Activated naive CD4-positive, alpha-beta T cell treated with anti-CD3 and anti-CD28 coated beads, Interleukin-2, amount 10 ng/mL, durations not matched to agents 7 days and 5 days (primary cell): ENCODE measurements at regions not wholly inside any gene's neighbourhood (a gene's known extent, or its start where the extent isn't known, plus 50 kb on each side); places are given as distances from the start of the nearest gene placed in this dataset.

Experiments
- CTCF ChIA-PET: fragments of 350-600 bp; sonication (Branson Sonifier 250); formaldehyde crosslinking; loops from one replicate; lab custom pipeline; 2021; ENCODE audit warnings: antibody characterized with exemption; lab: Charles Lee
- DNase-seq: peaks from one replicate; pipeline ENCODE4 v3.0.0-alpha.2; 2020
- H3K27ac Mint-ChIP-seq: one replicate; pipeline ENCODE4 v1.8.0; 2021; ENCODE audit warnings: mild to moderate bottlenecking, moderate library complexity, mixed read lengths
- H3K27me3 Mint-ChIP-seq: one replicate; pipeline ENCODE4 v1.8.0; 2021; ENCODE audit warnings: mild to moderate bottlenecking, mixed read lengths
- H3K36me3 Mint-ChIP-seq: one replicate; pipeline ENCODE4 v1.8.0; 2021; ENCODE audit warnings: mixed read lengths
- H3K4me1 Mint-ChIP-seq: one replicate; pipeline ENCODE4 v1.8.0; 2021; ENCODE audit warnings: mixed read lengths
- H3K4me3 Mint-ChIP-seq: one replicate; pipeline ENCODE4 v1.8.0; 2021; ENCODE audit warnings: mild to moderate bottlenecking, moderate library complexity, mixed read lengths
- H3K9me3 Mint-ChIP-seq: one replicate; pipeline ENCODE4 v1.8.0; 2021; ENCODE audit warnings: mixed read lengths

GRCh38 chr11:133739481-133739880 lies 105.8 kb downstream of the SPATA19 start:
- no peak overlapping the region for H3K4me3 Mint-ChIP-seq
- no peaks in the 10 kb centered on the region for H3K27me3 Mint-ChIP-seq
- H3K9me3 Mint-ChIP-seq, result peaks cover 3% of the 10 kb centered on the region
- DNase-seq, result no peak
- CTCF ChIA-PET, result no interaction called here
- no peaks in the 10 kb centered on the region for H3K36me3 Mint-ChIP-seq
- no peaks in the 10 kb centered on the region for H3K4me1 Mint-ChIP-seq
- H3K27ac Mint-ChIP-seq, result no peak overlapping the region

- Mint-ChIP-seq H3K27me3 (no peaks in the 10 kb centered on the region), H3K4me1 (no peaks in the 10 kb centered on the region), H3K36me3 (no peaks in the 10 kb centered on the region), H3K4me3 (no peak overlapping the region), H3K27ac (no peak overlapping the region), H3K9me3 (peaks cover 3% of the 10 kb centered on the region)
- CTCF ChIA-PET, result no interaction called here
- no peak for DNase-seq
Observed at GRCh38 chr11:133738624-133739023, 106.7 kb downstream of the SPATA19 start.

- H3K4me3 Mint-ChIP-seq, result no peak overlapping the region
- no peak overlapping the region for H3K27ac Mint-ChIP-seq
- no peak for DNase-seq
- H3K4me1 Mint-ChIP-seq, result no peaks in the 10 kb centered on the region
- CTCF ChIA-PET, result no interaction called here
- H3K9me3 Mint-ChIP-seq, result peaks cover 3% of the 10 kb centered on the region
- no peaks in the 10 kb centered on the region for H3K27me3 Mint-ChIP-seq
- no peaks in the 10 kb centered on the region for H3K36me3 Mint-ChIP-seq
Observed at GRCh38 chr11:133733631-133734030, 111.7 kb downstream of the SPATA19 start.

GRCh38 chr11:133732109-133732674 lies 113.1 kb downstream of the SPATA19 start:
- no peaks in the 10 kb centered on the region for H3K27me3 Mint-ChIP-seq
- no peaks in the 10 kb centered on the region for H3K9me3 Mint-ChIP-seq
- CTCF ChIA-PET, result no interaction called here
- no peak for DNase-seq
- no peaks in the 10 kb centered on the region for H3K4me1 Mint-ChIP-seq
- H3K4me3 Mint-ChIP-seq, result no peak overlapping the region
- H3K27ac Mint-ChIP-seq, result no peak overlapping the region
- no peaks in the 10 kb centered on the region for H3K36me3 Mint-ChIP-seq

- H3K4me1 Mint-ChIP-seq, result no peaks in the 10 kb centered on the region
- CTCF ChIA-PET, result no interaction called here
- no peak overlapping the region for H3K27ac Mint-ChIP-seq
- DNase-seq, result no peak
- no peaks in the 10 kb centered on the region for H3K27me3 Mint-ChIP-seq
- H3K4me3 Mint-ChIP-seq, result no peak overlapping the region
- H3K9me3 Mint-ChIP-seq, result no peaks in the 10 kb centered on the region
- no peaks in the 10 kb centered on the region for H3K36me3 Mint-ChIP-seq
Observed at GRCh38 chr11:133727774-133728173, 117.5 kb downstream of the SPATA19 start.

- H3K4me3 Mint-ChIP-seq, result no peak overlapping the region
Observed at GRCh38 chr11:133726542-133726941, 118.8 kb downstream of the SPATA19 start.

GRCh38 chr11:133724116-133724515 lies 121.2 kb downstream of the SPATA19 start:
- no peak overlapping the region for H3K4me3 Mint-ChIP-seq
- H3K27ac Mint-ChIP-seq, result no peak overlapping the region
- no peaks in the 10 kb centered on the region for H3K36me3 Mint-ChIP-seq
- no peaks in the 10 kb centered on the region for H3K4me1 Mint-ChIP-seq
- no peak for DNase-seq
- CTCF ChIA-PET, result no interaction called here
- no peaks in the 10 kb centered on the region for H3K9me3 Mint-ChIP-seq
- no peaks in the 10 kb centered on the region for H3K27me3 Mint-ChIP-seq

More at GRCh38 chr11:133726542-133726941, 118.8 kb downstream of the SPATA19 start:
- no peaks in the 10 kb centered on the region for H3K4me1 Mint-ChIP-seq
- no peaks in the 10 kb centered on the region for H3K36me3 Mint-ChIP-seq
- H3K27me3 Mint-ChIP-seq, result no peaks in the 10 kb centered on the region
- no peak overlapping the region for H3K27ac Mint-ChIP-seq
- H3K9me3 Mint-ChIP-seq, result no peaks in the 10 kb centered on the region
- CTCF ChIA-PET, result no interaction called here
- no peak for DNase-seq

GRCh38 chr11:133723056-133723455 lies 122.3 kb downstream of the SPATA19 start:
- Mint-ChIP-seq H3K27me3 (no peaks in the 10 kb centered on the region), H3K4me1 (no peaks in the 10 kb centered on the region), H3K4me3 (no peak overlapping the region), H3K9me3 (no peaks in the 10 kb centered on the region), H3K27ac (no peak overlapping the region), H3K36me3 (no peaks in the 10 kb centered on the region)
- no peak for DNase-seq
- CTCF ChIA-PET, result no interaction called here

- no peaks in the 10 kb centered on the region for H3K9me3 Mint-ChIP-seq
- H3K27me3 Mint-ChIP-seq, result no peaks in the 10 kb centered on the region
- no peaks in the 10 kb centered on the region for H3K4me1 Mint-ChIP-seq
- no peak overlapping the region for H3K4me3 Mint-ChIP-seq
- CTCF ChIA-PET, result no interaction called here
- H3K36me3 Mint-ChIP-seq, result no peaks in the 10 kb centered on the region
- H3K27ac Mint-ChIP-seq, result no peak overlapping the region
- no peak for DNase-seq
Observed at GRCh38 chr11:133720951-133721350, 124.4 kb downstream of the SPATA19 start.

- Mint-ChIP-seq H3K27ac (no peak overlapping the region), H3K4me1 (no peaks in the 10 kb centered on the region), H3K4me3 (no peak overlapping the region), H3K27me3 (peaks cover 5% of the 10 kb centered on the region), H3K36me3 (no peaks in the 10 kb centered on the region), H3K9me3 (no peaks in the 10 kb centered on the region)
- CTCF ChIA-PET, result no interaction called here
- DNase-seq, result no peak
Observed at GRCh38 chr11:133719532-133720235, 125.6 kb downstream of the SPATA19 start.

GRCh38 chr11:133718831-133719230 lies 126.5 kb downstream of the SPATA19 start:
- Mint-ChIP-seq H3K4me3 (no peak overlapping the region), H3K36me3 (no peaks in the 10 kb centered on the region), H3K9me3 (no peaks in the 10 kb centered on the region), H3K27ac (no peak overlapping the region), H3K27me3 (peaks cover 5% of the 10 kb centered on the region), H3K4me1 (no peaks in the 10 kb centered on the region)
- DNase-seq, result no peak
- CTCF ChIA-PET, result no interaction called here

- Mint-ChIP-seq H3K27ac (no peak overlapping the region), H3K36me3 (no peaks in the 10 kb centered on the region), H3K4me1 (no peaks in the 10 kb centered on the region), H3K4me3 (no peak overlapping the region), H3K27me3 (peaks cover 5% of the 10 kb centered on the region), H3K9me3 (no peaks in the 10 kb centered on the region)
- CTCF ChIA-PET, result no interaction called here
- no peak for DNase-seq
Observed at GRCh38 chr11:133718238-133718637, 127.1 kb downstream of the SPATA19 start.

- no peaks in the 10 kb centered on the region for H3K4me1 Mint-ChIP-seq
- H3K27me3 Mint-ChIP-seq, result peaks cover 5% of the 10 kb centered on the region
- no peaks in the 10 kb centered on the region for H3K9me3 Mint-ChIP-seq
- DNase-seq, result no peak
- CTCF ChIA-PET, result no interaction called here
- no peak overlapping the region for H3K27ac Mint-ChIP-seq
- H3K4me3 Mint-ChIP-seq, result no peak overlapping the region
- H3K36me3 Mint-ChIP-seq, result no peaks in the 10 kb centered on the region
Observed at GRCh38 chr11:133716602-133717001, 128.7 kb downstream of the SPATA19 start.

GRCh38 chr11:133715602-133716001 lies 129.7 kb downstream of the SPATA19 start:
- DNase-seq, result no peak
- Mint-ChIP-seq H3K27ac (no peak overlapping the region), H3K9me3 (no peaks in the 10 kb centered on the region), H3K36me3 (no peaks in the 10 kb centered on the region), H3K4me3 (no peak overlapping the region), H3K27me3 (peaks cover 5% of the 10 kb centered on the region), H3K4me1 (no peaks in the 10 kb centered on the region)
- CTCF ChIA-PET, result no interaction called here
